Heart left ventricle (tissue), 16 donors: ENCODE measurements at regions not wholly inside any gene's neighbourhood (a gene's known extent, or its start where the extent isn't known, plus 50 kb on each side); places are given as distances from the start of the nearest gene placed in this dataset.
A peak's percentile ranks its signal among the peaks of the same experiment; 100 is the strongest.

Source experiments
- ATAC-seq, 4 donors: fragments of 200-7000 bp; cut with Tn5 transposase; one replicate each; pipeline ENCODE4 v1.9.1; 2020 to 2022; ENCODE audit warnings: moderate library complexity in 4 of 4, mild to moderate bottlenecking in 3 of 4, moderate number of reproducible peaks in 1 of 4
- DNase-seq, 5 donors: peaks; one replicate each; pipeline ENCODE4 v3.0.0-alpha.2; 2020
- H3K27ac ChIP-seq, 12 donors: fragments of 200-600 bp; sonication (generic) in 4 of 12; one replicate each; pipeline versions ENCODE4 v1.5.0 to v1.8.0; 2016 to 2022; ENCODE audit warnings: mild to moderate bottlenecking in 2 of 12
- H3K27me3 ChIP-seq, 9 donors: fragments of 200-600 bp; sonication (generic) in 2 of 9; one replicate each; pipeline versions ENCODE4 v1.5.1 to v1.8.0; 2016 to 2022; ENCODE audit warnings: mild to moderate bottlenecking in 3 of 9
- H3K36me3 ChIP-seq, 9 donors: fragments of 200-600 bp; sonication (generic) in 2 of 9; one replicate each; pipeline versions ENCODE4 v1.5.0 to v1.8.0; 2018 to 2022; ENCODE audit warnings: mild to moderate bottlenecking in 2 of 9
- H3K4me1 ChIP-seq, 12 donors: fragments of 200-600 bp; sonication (generic) in 4 of 12; one replicate each; pipeline versions ENCODE4 v1.5.0 to v1.8.0; 2016 to 2022; ENCODE audit warnings: mild to moderate bottlenecking in 3 of 12
- H3K4me3 ChIP-seq, 12 donors: fragments of 200-600 bp; sonication (generic) in 4 of 12; one replicate each; pipeline versions ENCODE4 v1.5.0 to v1.8.0; 2017 to 2022; ENCODE audit warnings: mild to moderate bottlenecking in 9 of 12, moderate library complexity in 4 of 12
- H3K9me3 ChIP-seq, 12 donors: fragments of 200-600 bp; sonication (generic) in 4 of 12; one replicate each; pipeline versions ENCODE4 v1.5.0 to v1.8.0; 2016 to 2022; ENCODE audit warnings: mild to moderate bottlenecking in 1 of 12
- POLR2A ChIP-seq, 2 donors: fragments of 450-650 bp; IDR thresholded peaks; one replicate each; pipeline ENCODE4 v1.6.1; 2017; ENCODE audit warnings: antibody characterized with exemption in 2 of 2, mild to moderate bottlenecking in 2 of 2, moderate library complexity in 2 of 2
- WGBS, 4 donors: extraction: QIAGEN DNeasy Blood & Tissue Kit in 2 of 4; methylation state at CpG; one replicate each; pipeline versions ENCODE4 v1.1.5 to v1.1.7; 2013 to 2018; 5-methylcytosine and 5-hydroxymethylcytosine counted together
- intact Hi-C, 10 donors: fragments of 100-400 bp; cut with DNase I; formaldehyde crosslinking; loops; one replicate each; pipeline versions ENCODE4 v1.11.1 to v1.14.2; 2022
- TF ChIP-seq, protein P1 (sequence below), 12 donors: fragments of 200-600 bp; sonication (generic) in 4 of 12; IDR thresholded peaks; one replicate each; pipeline versions ENCODE4 v1.5.0 to v1.8.0; 2018 to 2022; ENCODE audit warnings: antibody characterized with exemption in 12 of 12, mild to moderate bottlenecking in 5 of 12
- donor health status: ischemic (EF 13 %, LVEDD 7.1; RV severe dilation, severe dysfunction).
- donor health status: healthy with polysubstance abuse.
- donor health status: DM: no; HTN: yes; CAD: no.
- donor health status: DM: no; HTN: no; CAD: no.
- donor health status: ischemic (EF 25% LVEDD 6.9; RV normal size, moderate dysfunction).
- donor health status: ischemic (EF 25% LVEDD 5.7; RV mildly dilated, moderate dysfunction).
- donor health status: healthy.
- donor health status: DM: yes; HTN: yes; CAD: no.
- donor health status: ischemic (EF 35%, LVEDD 5.7; RV mildly dilated, moderate dysfunction).
- donor health status: nonischemic (EF 11% LVEDD 7.7; RV severe dilation, severe dysfunction).
- donor health status: DM: yes; HTN: yes; CAD: no.
- donor health status: PGD.
- donor health status: ischemic (EF 29% LVEDD 5.4; RV normal size, mild dysfunction).
- donor health status: nonischemic (EF 23%, LVEDD 6.1; RV moderate dilation, normal function).

- 90 to 100% (median 91%) methylated on average over 2 of the region's 2 CpGs for WGBS, 4 donors
- H3K27me3 ChIP-seq = no peaks in the 10 kb centered on the region
- intact Hi-C loops = no loop called here
- H3K36me3 ChIP-seq = no peaks in the 10 kb centered on the region
- no peak overlapping the region for H3K27ac ChIP-seq
- peaks cover 0 to 7% (median 0%) of the 10 kb centered on the region in 12 donors for H3K9me3 ChIP-seq
- DNase-seq = no peak
- no peaks in the 10 kb centered on the region for H3K4me1 ChIP-seq
- TF ChIP-seq, protein P1, sequence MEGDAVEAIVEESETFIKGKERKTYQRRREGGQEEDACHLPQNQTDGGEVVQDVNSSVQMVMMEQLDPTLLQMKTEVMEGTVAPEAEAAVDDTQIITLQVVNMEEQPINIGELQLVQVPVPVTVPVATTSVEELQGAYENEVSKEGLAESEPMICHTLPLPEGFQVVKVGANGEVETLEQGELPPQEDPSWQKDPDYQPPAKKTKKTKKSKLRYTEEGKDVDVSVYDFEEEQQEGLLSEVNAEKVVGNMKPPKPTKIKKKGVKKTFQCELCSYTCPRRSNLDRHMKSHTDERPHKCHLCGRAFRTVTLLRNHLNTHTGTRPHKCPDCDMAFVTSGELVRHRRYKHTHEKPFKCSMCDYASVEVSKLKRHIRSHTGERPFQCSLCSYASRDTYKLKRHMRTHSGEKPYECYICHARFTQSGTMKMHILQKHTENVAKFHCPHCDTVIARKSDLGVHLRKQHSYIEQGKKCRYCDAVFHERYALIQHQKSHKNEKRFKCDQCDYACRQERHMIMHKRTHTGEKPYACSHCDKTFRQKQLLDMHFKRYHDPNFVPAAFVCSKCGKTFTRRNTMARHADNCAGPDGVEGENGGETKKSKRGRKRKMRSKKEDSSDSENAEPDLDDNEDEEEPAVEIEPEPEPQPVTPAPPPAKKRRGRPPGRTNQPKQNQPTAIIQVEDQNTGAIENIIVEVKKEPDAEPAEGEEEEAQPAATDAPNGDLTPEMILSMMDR (IDR thresholded peaks at IDR 0.05) = no peak
- TF ChIP-seq POLR2A (IDR thresholded peaks at IDR 0.05) = no peak
- no peak overlapping the region for H3K4me3 ChIP-seq
- ATAC-seq = no peak
Measured at GRCh38 chr9:108130905-108131304, 641.3 kb upstream of the KLF4 start.

- no peak for ATAC-seq
- Histone ChIP-seq H3K4me1 (no peaks in the 10 kb centered on the region), H3K9me3 (peaks cover 0 to 14% (median 0%) of the 10 kb centered on the region in 12 donors), H3K4me3 (no peak overlapping the region), H3K36me3 (no peaks in the 10 kb centered on the region), H3K27me3 (no peaks in the 10 kb centered on the region), H3K27ac (no peak overlapping the region)
- no peak for DNase-seq
- TF ChIP-seq POLR2A (IDR thresholded peaks at IDR 0.05) = no peak
- TF ChIP-seq, protein P1 (IDR thresholded peaks at IDR 0.05) = peak in 6 of 12 donors; percentile 10 to 22 (median 20)
- WGBS, 4 donors = 85 to 89% (median 87%) methylated on average over 4 of the region's 4 CpGs
- intact Hi-C loops = no loop called here
Measured at GRCh38 chr9:108125625-108126024, 636.1 kb upstream of the KLF4 start.

DNA sequence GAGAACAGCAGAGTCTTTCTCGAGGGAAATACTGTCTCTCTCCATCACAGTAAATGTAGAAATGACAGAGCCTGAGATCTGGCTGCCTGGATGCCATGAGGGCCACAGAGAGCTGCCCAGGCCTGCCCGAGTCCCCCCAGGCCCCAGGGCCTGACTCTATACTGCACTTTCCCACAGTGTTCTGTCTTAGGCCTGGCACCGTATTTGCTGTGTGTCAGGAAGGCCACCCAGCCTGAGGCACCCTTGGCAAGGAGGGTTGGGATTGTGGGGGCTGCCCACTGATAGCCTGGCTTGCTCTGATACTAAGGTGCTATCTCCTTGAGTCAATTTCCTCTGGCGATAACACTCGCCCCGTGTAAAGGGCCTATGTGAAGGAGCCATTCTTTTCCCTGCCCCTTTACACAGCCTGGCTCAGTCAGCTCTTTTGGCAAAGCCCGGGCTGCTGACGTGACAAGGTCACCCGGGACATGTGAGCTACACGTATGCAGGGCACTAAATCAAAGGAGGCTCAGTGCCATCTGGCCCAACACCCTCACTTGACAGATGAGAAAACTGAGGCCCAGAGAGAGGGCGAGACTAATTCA lies 630.1 kb upstream of the KLF4 start:
- Histone ChIP-seq H3K4me3 (no peak overlapping the region), H3K4me1 (no peaks in the 10 kb centered on the region), H3K27ac (no peak overlapping the region), H3K36me3 (no peaks in the 10 kb centered on the region), H3K27me3 (no peaks in the 10 kb centered on the region), H3K9me3 (peaks cover 0 to 6% (median 0%) of the 10 kb centered on the region in 12 donors)
- 56 to 71% (median 68%) methylated on average over 8 to 11 of the region's 11 CpGs for WGBS, 4 donors
- TF ChIP-seq POLR2A (IDR thresholded peaks at IDR 0.05) = no peak
- TF ChIP-seq, protein P1 (IDR thresholded peaks at IDR 0.05) = no peak
- DNase-seq (peak in 3 of 5 donors; percentile 17 to 54 (median 41)), ATAC-seq (peak in 3 of 4 donors; percentile 73 to 80 (median 76))
- intact Hi-C loops = no loop called here

DNA sequence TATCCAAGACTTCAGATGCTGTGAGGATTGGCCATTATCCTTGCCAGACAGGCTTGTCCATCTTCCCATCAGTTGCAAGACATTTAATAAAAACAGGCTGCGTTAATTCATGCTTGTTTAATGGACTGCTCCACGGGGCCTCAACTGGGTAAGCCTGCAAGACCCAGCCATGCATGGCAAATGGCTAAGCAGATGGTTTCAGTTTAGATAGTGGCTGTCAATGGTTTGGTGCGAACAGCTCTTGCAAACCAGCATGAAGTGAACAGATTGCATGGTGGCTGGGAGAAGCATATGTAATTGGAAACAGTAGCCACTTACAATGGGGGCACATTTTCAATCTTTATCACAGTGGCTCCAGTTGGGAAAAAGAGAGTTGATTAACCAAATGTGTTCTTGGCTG lies 628.2 kb upstream of the KLF4 start:
- DNase-seq = no peak
- intact Hi-C loops = no loop called here
- Histone ChIP-seq H3K4me3 (no peak overlapping the region), H3K27ac (no peak overlapping the region), H3K36me3 (no peaks in the 10 kb centered on the region), H3K4me1 (no peaks in the 10 kb centered on the region), H3K9me3 (no peaks in the 10 kb centered on the region), H3K27me3 (no peaks in the 10 kb centered on the region)
- no peak for ATAC-seq
- TF ChIP-seq POLR2A (IDR thresholded peaks at IDR 0.05) = no peak
- TF ChIP-seq, protein P1 (IDR thresholded peaks at IDR 0.05) = no peak
- 45 to 65% (median 56%) methylated on average over 3 of the region's 3 CpGs for WGBS, 4 donors
